A172 (cell line): ENCODE measurements at regions not wholly inside any gene's neighbourhood (a gene's known extent, or its start where the extent isn't known, plus 50 kb on each side); places are given as distances from the start of the nearest gene placed in this dataset.

Experiments
- DNase-seq: peaks from one replicate; pipeline ENCODE4 v3.0.0-alpha.2; 2015; ENCODE audit warnings: low spot score

GRCh38 chr4:80145739-80146138 lies 51.6 kb upstream of the PRDM8 start:
- no peak for DNase-seq

GRCh38 chr4:80144676-80145470 lies 52.4 kb upstream of the PRDM8 start:
- no peak for DNase-seq

GRCh38 chr4:80143307-80143679 lies 54.0 kb upstream of the PRDM8 start:
- DNase-seq = no peak

- no peak for DNase-seq
Observed at GRCh38 chr4:80142394-80143306, 54.7 kb upstream of the PRDM8 start.

GRCh38 chr4:80141543-80141942 lies 55.8 kb upstream of the PRDM8 start:
- no peak for DNase-seq

GRCh38 chr4:80140194-80140593 lies 57.1 kb upstream of the PRDM8 start:
- no peak for DNase-seq

- no peak for DNase-seq
Observed at GRCh38 chr4:80139671-80140070, 57.6 kb upstream of the PRDM8 start.

- no peak for DNase-seq
Observed at GRCh38 chr4:80138551-80139538, 58.5 kb upstream of the PRDM8 start.

GRCh38 chr4:80137631-80138030 lies 59.7 kb upstream of the PRDM8 start:
- no peak for DNase-seq

GRCh38 chr4:80136270-80136669 lies 61.0 kb upstream of the PRDM8 start:
- no peak for DNase-seq

- DNase-seq = no peak
Observed at GRCh38 chr4:80135702-80136058, 61.6 kb upstream of the PRDM8 start.

GRCh38 chr4:80134936-80135701 lies 62.1 kb upstream of the ANTXR2 start:
- DNase-seq = no peak

- DNase-seq = no peak
Observed at GRCh38 chr4:80133240-80133783, 60.3 kb upstream of the ANTXR2 start.

GRCh38 chr4:80129785-80130184 lies 56.8 kb upstream of the ANTXR2 start:
- no peak for DNase-seq

GRCh38 chr4:80128941-80129340 lies 55.9 kb upstream of the ANTXR2 start:
- DNase-seq = no peak

GRCh38 chr4:80127870-80128419 lies 54.9 kb upstream of the ANTXR2 start:
- DNase-seq = no peak

- no peak for DNase-seq
Observed at GRCh38 chr4:80126435-80126834, 53.4 kb upstream of the ANTXR2 start.

GRCh38 chr4:80125252-80126177 lies 52.5 kb upstream of the ANTXR2 start:
- peak; percentile 33 for DNase-seq
